Testis (tissue), 2 donors: ENCODE measurements at regions not wholly inside any gene's neighbourhood (a gene's known extent, or its start where the extent isn't known, plus 50 kb on each side); places are given as distances from the start of the nearest gene placed in this dataset.

Experiments
- CTCF ChIP-seq, 3 experiments: fragments of 450-650 bp in 2 of 3; fragments of 200-600 bp in 1 of 3; sonication (generic) in 1 of 3; IDR thresholded peaks; one replicate each; pipeline ENCODE4 v1.5.1; 2016 to 2019; ENCODE audit warnings: antibody characterized with exemption in 3 of 3, mild to moderate bottlenecking in 2 of 3, moderate library complexity in 1 of 3
- POLR2A ChIP-seq: fragments of 450-650 bp; IDR thresholded peaks from one replicate; pipeline ENCODE4 v1.6.1; 2017; ENCODE audit warnings: antibody characterized with exemption, mild to moderate bottlenecking, moderate library complexity

- no peak for TF ChIP-seq CTCF (IDR thresholded peaks at IDR 0.05)
- no peak for TF ChIP-seq POLR2A
These were observed 167.3 kb downstream of the MYLK4 start for GRCh38 chr6:2583459-2583858.
